HCT116 (cell line): ENCODE measurements at regions not wholly inside any gene's neighbourhood (a gene's known extent, or its start where the extent isn't known, plus 50 kb on each side); places are given as distances from the start of the nearest gene placed in this dataset.

Experiments
- ATAC-seq: fragments of 200-7000 bp; cut with Tn5 transposase; 2 replicates; pipeline ENCODE4 v1.9.1; 2020; ENCODE audit warnings: mild to moderate bottlenecking, moderate library complexity
- BruUV-seq: library from RNA; stranded (reverse); fragments of 400-500 nt; replicated peaks from 2 replicates; lab custom pipeline; 2021; lab: Mats Ljungman, UMichigan
- CTCF ChIA-PET: fragments of 300-600 bp; sonication (Branson Sonifier 250); formaldehyde crosslinking; loops from one replicate; lab custom pipeline; 2021; ENCODE audit warnings: antibody characterized with exemption; lab: Charles Lee
- POLR2A ChIA-PET: fragments of 300-600, 350-600 bp; sonication (Branson Sonifier 250); formaldehyde crosslinking; loops from one replicate; lab custom pipeline; 2021; ENCODE audit warnings: antibody characterized with exemption; lab: Charles Lee
- RAD21 ChIA-PET, 2 experiments: fragments of 300-600 bp; sonication (Branson Sonifier 250); formaldehyde crosslinking; loops; one replicate each; lab custom pipeline; 2023; ENCODE audit warnings: low total read pairs in 2 of 2; ENCODE audit not compliant: uncharacterized antibody in 2 of 2, unreplicated experiment in 2 of 2, low non-redundant PET in 1 of 2; lab: Charles Lee
- DNase-seq: peaks from one replicate; pipeline ENCODE4 v3.0.0-alpha.2; 2010; ENCODE audit warnings: low read depth, low spot score
- H2AFZ ChIP-seq: fragments of 200-600 bp; shearing (Covaris generic), sonication (generic); 2 replicates; pipeline ENCODE4 v1.6.1; 2017; ENCODE audit warnings: low read depth, mixed run types, mixed read lengths, antibody characterized with exemption, low read length; ENCODE audit not compliant: poor library complexity, severe bottlenecking
- H3K27ac ChIP-seq: 2 replicates; pipeline ENCODE4 v1.5.1; 2012; ENCODE audit warnings: low read depth, low read length
- H3K27me3 ChIP-seq: fragments of 200-600 bp; sonication (generic); 2 replicates; pipeline ENCODE4 v1.6.1; 2016; ENCODE audit warnings: mixed run types, low read length, mixed read lengths; ENCODE audit not compliant: insufficient read depth
- H3K36me3 ChIP-seq, 2 experiments: fragments of 200-500 bp in 1 of 2; fragments of 200-600 bp in 1 of 2; sonication (Bioruptor generic) in 1 of 2; sonication (generic) in 1 of 2; 2 replicates each; pipeline versions ENCODE4 v1.5.1 to v1.6.1; 2014 to 2016; ENCODE audit warnings: low read length in 2 of 2, inconsistent platforms in 1 of 2, mixed read lengths in 1 of 2, mixed run types in 1 of 2; ENCODE audit not compliant: insufficient read depth in 2 of 2, control insufficient read depth in 1 of 2
- H3K4me1 ChIP-seq, 2 experiments: fragments of 200-600 bp in 1 of 2; sonication (generic) in 1 of 2; 2 replicates each; pipeline versions ENCODE4 v1.5.1 to v1.6.1; 2012 to 2017; ENCODE audit warnings: low read length in 2 of 2, inconsistent platforms in 1 of 2, mild to moderate bottlenecking in 1 of 2, mixed read lengths in 1 of 2, mixed run types in 1 of 2, moderate library complexity in 1 of 2; ENCODE audit not compliant: insufficient read depth in 2 of 2, control insufficient read depth in 1 of 2
- H3K4me2 ChIP-seq: fragments of 200-600 bp; sonication (generic); 2 replicates; pipeline ENCODE4 v1.6.1; 2017; ENCODE audit warnings: mixed run types, low read length, mixed read lengths
- H3K4me3 ChIP-seq, 2 experiments: fragments of 200-600 bp in 1 of 2; sonication (generic) in 1 of 2; replicated peaks in 1 of 2; 2 replicates each; pipeline ENCODE4 v1.5.1; 2011 to 2016; ENCODE audit warnings: low read length in 2 of 2, control low read depth in 1 of 2, low read depth in 1 of 2, mild to moderate bottlenecking in 1 of 2, mixed read lengths in 1 of 2, mixed run types in 1 of 2
- H3K79me2 ChIP-seq: fragments of 200-600 bp; sonication (generic); 2 replicates; pipeline ENCODE4 v1.6.1; 2017; ENCODE audit warnings: mild to moderate bottlenecking, mixed run types, low read length, moderate library complexity, mixed read lengths; ENCODE audit not compliant: insufficient read depth
- H3K9ac ChIP-seq: fragments of 200-600 bp; sonication (generic); 2 replicates; pipeline ENCODE4 v1.6.1; 2016; ENCODE audit warnings: low read length, mixed read lengths
- H3K9me2 ChIP-seq: fragments of 200-600 bp; sonication (generic), shearing (Covaris generic); 2 replicates; pipeline ENCODE4 v1.6.1; 2017; ENCODE audit warnings: mixed run types, mild to moderate bottlenecking, moderate library complexity; ENCODE audit not compliant: insufficient read depth
- H3K9me3 ChIP-seq, 2 experiments: fragments of 200-500 bp in 1 of 2; fragments of 200-600 bp in 1 of 2; sonication (Bioruptor generic) in 1 of 2; sonication (generic) in 1 of 2; 2 replicates each; pipeline ENCODE4 v1.6.1; 2014 to 2017; ENCODE audit warnings: low read length in 2 of 2, mixed read lengths in 2 of 2, inconsistent platforms in 1 of 2, low read depth in 1 of 2, mild to moderate bottlenecking in 1 of 2, mixed run types in 1 of 2, moderate library complexity in 1 of 2; ENCODE audit not compliant: control insufficient read depth in 1 of 2, insufficient read depth in 1 of 2
- H4K20me1 ChIP-seq: fragments of 200-600 bp; sonication (generic), shearing (Covaris generic); 2 replicates; pipeline ENCODE4 v1.6.1; 2017; ENCODE audit warnings: mixed run types, mild to moderate bottlenecking, moderate library complexity; ENCODE audit not compliant: insufficient read depth
- EGR1 ChIP-seq: IDR thresholded peaks from 2 replicates; pipeline ENCODE4 v1.6.1; 2012; ENCODE audit warnings: low read depth
- ELF1 ChIP-seq: IDR thresholded peaks from 2 replicates; pipeline ENCODE4 v1.6.1; 2012; ENCODE audit warnings: low read depth, borderline replicate concordance
- EZH2 ChIP-seq: fragments of 200-600 bp; sonication (generic); IDR thresholded peaks from 2 replicates; pipeline ENCODE4 v1.6.1; 2017; ENCODE audit warnings: antibody characterized with exemption, mixed run types
- FOSL1 ChIP-seq: IDR thresholded peaks from 2 replicates; pipeline ENCODE4 v1.6.1; 2012; ENCODE audit warnings: low read depth
- JUND ChIP-seq: IDR thresholded peaks from 2 replicates; pipeline ENCODE4 v1.6.1; 2012
- POLR2A ChIP-seq: IDR thresholded peaks from 2 replicates; pipeline ENCODE4 v1.7.0; 2011; ENCODE audit warnings: borderline replicate concordance; ENCODE audit not compliant: insufficient read depth, insufficient read length; ENCODE audit errors: extremely low read depth
- RAD21 ChIP-seq: IDR thresholded peaks from 2 replicates; pipeline ENCODE4 v1.6.1; 2012; ENCODE audit warnings: low read depth, mild to moderate bottlenecking
- SP1 ChIP-seq: IDR thresholded peaks from 2 replicates; pipeline ENCODE4 v1.6.1; 2012; ENCODE audit warnings: low read depth
- TCF7L2 ChIP-seq: IDR thresholded peaks from 2 replicates; pipeline ENCODE4 v1.7.0; 2011; ENCODE audit warnings: borderline replicate concordance, inconsistent platforms; ENCODE audit not compliant: insufficient read depth, insufficient read length; ENCODE audit errors: extremely low read depth
- YY1 ChIP-seq: IDR thresholded peaks from 2 replicates; pipeline ENCODE4 v1.6.1; 2011; ENCODE audit warnings: low read length, low read depth, moderate library complexity, mild to moderate bottlenecking; ENCODE audit not compliant: insufficient replicate concordance; ENCODE audit errors: extremely low read depth
- ZFX ChIP-seq: fragments of 450-650 bp; IDR thresholded peaks from 2 replicates; pipeline ENCODE4 v1.6.1; 2017
- ZNF274 ChIP-seq: fragments of 200-500 bp; sonication (Bioruptor generic); IDR thresholded peaks from 2 replicates; pipeline ENCODE4 v1.6.1; 2014; ENCODE audit warnings: mild to moderate bottlenecking, low read depth, low read length, inconsistent platforms
- intact Hi-C: fragments of 100-400 bp; cut with micrococcal nuclease; formaldehyde crosslinking; loops from 2 replicates; pipeline ENCODE4 v1.10.0; 2022
- TF ChIP-seq, protein P1 (sequence below): IDR thresholded peaks from 2 replicates; pipeline ENCODE4 v1.6.1; 2012
- TF ChIP-seq, protein P2 (sequence below): IDR thresholded peaks from 2 replicates; pipeline ENCODE4 v1.6.1; 2011; ENCODE audit warnings: mild to moderate bottlenecking, low read length, moderate library complexity; ENCODE audit not compliant: insufficient replicate concordance; ENCODE audit errors: extremely low read depth
- TF ChIP-seq, protein P3 (sequence below): IDR thresholded peaks from 2 replicates; pipeline ENCODE4 v1.6.1; 2012; ENCODE audit warnings: low read depth
- TF ChIP-seq, protein P4 (sequence below): IDR thresholded peaks from 2 replicates; pipeline ENCODE4 v1.6.1; 2012

DNA sequence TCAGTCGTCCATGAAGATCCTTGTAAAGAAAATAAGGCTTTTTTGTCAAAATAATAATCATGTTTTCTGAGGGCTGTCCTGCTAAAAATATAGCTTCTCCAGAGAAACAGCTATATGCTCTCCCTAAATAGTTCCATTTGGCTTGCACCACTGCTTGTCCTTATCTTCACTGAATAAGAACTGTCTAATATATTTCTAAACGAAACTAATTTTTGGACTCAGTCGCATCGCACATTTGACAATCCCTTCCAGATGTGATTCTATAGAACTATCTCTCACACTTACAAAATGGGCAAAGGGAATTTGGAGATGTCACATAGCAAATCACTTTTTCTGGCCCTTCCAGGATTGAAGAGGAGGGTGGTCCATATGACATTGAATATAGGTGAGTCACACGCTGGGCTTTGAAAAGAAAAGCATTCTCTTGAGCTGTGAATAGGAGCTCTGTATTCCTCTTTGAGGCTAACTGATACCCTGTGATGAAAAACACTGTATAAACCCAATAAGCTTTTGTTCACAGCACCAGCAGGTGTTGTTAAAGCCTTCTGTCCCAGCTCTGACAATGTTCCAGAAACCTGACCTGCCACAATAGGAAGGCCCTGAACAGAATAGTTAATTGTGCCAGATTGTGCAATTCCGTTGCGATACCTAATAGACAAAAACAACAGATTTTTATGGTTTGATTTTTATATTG lies 1144.2 kb downstream of the ROBO2 start:
- TF ChIP-seq, protein P1, sequence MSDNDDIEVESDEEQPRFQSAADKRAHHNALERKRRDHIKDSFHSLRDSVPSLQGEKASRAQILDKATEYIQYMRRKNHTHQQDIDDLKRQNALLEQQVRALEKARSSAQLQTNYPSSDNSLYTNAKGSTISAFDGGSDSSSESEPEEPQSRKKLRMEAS, result no peak
- no peak for TF ChIP-seq ZNF274
- TF ChIP-seq EGR1, result no peak
- no peak for TF ChIP-seq ELF1
- no peak for TF ChIP-seq JUND
- TF ChIP-seq YY1, result no peak
- H3K4me2 ChIP-seq, result no peak overlapping the region
- H3K9me3 ChIP-seq, result peaks cover 4 to 28% of the 10 kb centered on the region in 2 experiments; a peak in 2 of 4 replicates
- H3K4me3 ChIP-seq, result no peak overlapping the region
- ChIA-PET RAD21 (no interaction called here), CTCF (no interaction called here), POLR2A (no interaction called here)
- no peak overlapping the region for H2AFZ ChIP-seq
- H3K9me2 ChIP-seq, result no peaks in the 10 kb centered on the region
- ATAC-seq, result no peak
- no peak for DNase-seq
- H3K27ac ChIP-seq, result no peak overlapping the region
- no peaks in the 10 kb centered on the region for H4K20me1 ChIP-seq
- no peak overlapping the region for H3K9ac ChIP-seq
- intact Hi-C loops, result no loop called here
- H3K36me3 ChIP-seq, result no peaks in the 10 kb centered on the region
- H3K27me3 ChIP-seq, result no peaks in the 10 kb centered on the region
- H3K4me1 ChIP-seq, result no peaks in the 10 kb centered on the region
- no peaks in the 10 kb centered on the region for H3K79me2 ChIP-seq
- no TSS peak for BruUV-seq

DNA sequence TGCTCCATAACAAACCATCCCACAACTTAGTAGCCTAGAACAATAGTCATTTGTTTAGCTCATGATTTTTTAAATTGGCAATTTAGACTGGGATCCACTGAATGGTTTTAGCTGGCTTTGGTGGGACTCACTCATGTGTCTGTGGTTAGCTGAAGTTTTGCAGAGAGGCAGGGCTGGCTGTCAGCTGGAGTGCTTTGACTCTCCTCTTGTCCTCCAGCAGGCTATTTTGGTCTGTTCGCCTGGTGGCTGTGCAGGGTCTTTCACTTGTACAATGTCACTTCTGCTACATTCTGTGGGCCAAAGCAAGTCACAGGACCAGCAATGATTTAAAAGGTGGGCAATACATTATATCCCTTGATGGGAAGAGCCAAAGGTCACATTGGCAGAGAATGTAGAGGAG lies 1146.5 kb downstream of the ROBO2 start:
- no TSS peak for BruUV-seq
- intact Hi-C loops, result no loop called here
- CTCF ChIA-PET, result no interaction called here
- POLR2A ChIA-PET, result no interaction called here
- peaks cover 4 to 25% of the 10 kb centered on the region in 2 experiments; a peak in 2 of 4 replicates for H3K9me3 ChIP-seq
- H3K4me2 ChIP-seq, result no peak overlapping the region
- no peaks in the 10 kb centered on the region for H3K27me3 ChIP-seq
- ATAC-seq (no peak), DNase-seq (no peak)
- H3K9ac ChIP-seq, result no peak overlapping the region
- no peaks in the 10 kb centered on the region for H3K4me1 ChIP-seq
- RAD21 ChIA-PET, result no interaction called here
- H2AFZ ChIP-seq, result no peak overlapping the region
- H4K20me1 ChIP-seq, result no peaks in the 10 kb centered on the region
- no peak overlapping the region for H3K4me3 ChIP-seq
- no peaks in the 10 kb centered on the region for H3K36me3 ChIP-seq
- H3K27ac ChIP-seq, result no peak overlapping the region
- H3K9me2 ChIP-seq, result no peaks in the 10 kb centered on the region
- no peaks in the 10 kb centered on the region for H3K79me2 ChIP-seq
- TF ChIP-seq SP1 (no peak), POLR2A (no peak), TCF7L2 (no peak), EZH2 (no peak), ZFX (no peak), ZNF274 (no peak), RAD21 (no peak), FOSL1 (no peak)
- TF ChIP-seq, protein P2, sequence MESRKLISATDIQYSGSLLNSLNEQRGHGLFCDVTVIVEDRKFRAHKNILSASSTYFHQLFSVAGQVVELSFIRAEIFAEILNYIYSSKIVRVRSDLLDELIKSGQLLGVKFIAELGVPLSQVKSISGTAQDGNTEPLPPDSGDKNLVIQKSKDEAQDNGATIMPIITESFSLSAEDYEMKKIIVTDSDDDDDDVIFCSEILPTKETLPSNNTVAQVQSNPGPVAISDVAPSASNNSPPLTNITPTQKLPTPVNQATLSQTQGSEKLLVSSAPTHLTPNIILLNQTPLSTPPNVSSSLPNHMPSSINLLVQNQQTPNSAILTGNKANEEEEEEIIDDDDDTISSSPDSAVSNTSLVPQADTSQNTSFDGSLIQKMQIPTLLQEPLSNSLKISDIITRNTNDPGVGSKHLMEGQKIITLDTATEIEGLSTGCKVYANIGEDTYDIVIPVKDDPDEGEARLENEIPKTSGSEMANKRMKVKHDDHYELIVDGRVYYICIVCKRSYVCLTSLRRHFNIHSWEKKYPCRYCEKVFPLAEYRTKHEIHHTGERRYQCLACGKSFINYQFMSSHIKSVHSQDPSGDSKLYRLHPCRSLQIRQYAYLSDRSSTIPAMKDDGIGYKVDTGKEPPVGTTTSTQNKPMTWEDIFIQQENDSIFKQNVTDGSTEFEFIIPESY, result no peak
- TF ChIP-seq, protein P3, sequence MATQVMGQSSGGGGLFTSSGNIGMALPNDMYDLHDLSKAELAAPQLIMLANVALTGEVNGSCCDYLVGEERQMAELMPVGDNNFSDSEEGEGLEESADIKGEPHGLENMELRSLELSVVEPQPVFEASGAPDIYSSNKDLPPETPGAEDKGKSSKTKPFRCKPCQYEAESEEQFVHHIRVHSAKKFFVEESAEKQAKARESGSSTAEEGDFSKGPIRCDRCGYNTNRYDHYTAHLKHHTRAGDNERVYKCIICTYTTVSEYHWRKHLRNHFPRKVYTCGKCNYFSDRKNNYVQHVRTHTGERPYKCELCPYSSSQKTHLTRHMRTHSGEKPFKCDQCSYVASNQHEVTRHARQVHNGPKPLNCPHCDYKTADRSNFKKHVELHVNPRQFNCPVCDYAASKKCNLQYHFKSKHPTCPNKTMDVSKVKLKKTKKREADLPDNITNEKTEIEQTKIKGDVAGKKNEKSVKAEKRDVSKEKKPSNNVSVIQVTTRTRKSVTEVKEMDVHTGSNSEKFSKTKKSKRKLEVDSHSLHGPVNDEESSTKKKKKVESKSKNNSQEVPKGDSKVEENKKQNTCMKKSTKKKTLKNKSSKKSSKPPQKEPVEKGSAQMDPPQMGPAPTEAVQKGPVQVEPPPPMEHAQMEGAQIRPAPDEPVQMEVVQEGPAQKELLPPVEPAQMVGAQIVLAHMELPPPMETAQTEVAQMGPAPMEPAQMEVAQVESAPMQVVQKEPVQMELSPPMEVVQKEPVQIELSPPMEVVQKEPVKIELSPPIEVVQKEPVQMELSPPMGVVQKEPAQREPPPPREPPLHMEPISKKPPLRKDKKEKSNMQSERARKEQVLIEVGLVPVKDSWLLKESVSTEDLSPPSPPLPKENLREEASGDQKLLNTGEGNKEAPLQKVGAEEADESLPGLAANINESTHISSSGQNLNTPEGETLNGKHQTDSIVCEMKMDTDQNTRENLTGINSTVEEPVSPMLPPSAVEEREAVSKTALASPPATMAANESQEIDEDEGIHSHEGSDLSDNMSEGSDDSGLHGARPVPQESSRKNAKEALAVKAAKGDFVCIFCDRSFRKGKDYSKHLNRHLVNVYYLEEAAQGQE, result no peak
- TF ChIP-seq, protein P4, sequence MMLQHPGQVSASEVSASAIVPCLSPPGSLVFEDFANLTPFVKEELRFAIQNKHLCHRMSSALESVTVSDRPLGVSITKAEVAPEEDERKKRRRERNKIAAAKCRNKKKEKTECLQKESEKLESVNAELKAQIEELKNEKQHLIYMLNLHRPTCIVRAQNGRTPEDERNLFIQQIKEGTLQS, result no peak
